ENCODE measurements at regions not wholly inside any gene's neighbourhood (a gene's known extent, or its start where the extent isn't known, plus 50 kb on each side); places are given as distances from the start of the nearest gene placed in this dataset.

DNA sequence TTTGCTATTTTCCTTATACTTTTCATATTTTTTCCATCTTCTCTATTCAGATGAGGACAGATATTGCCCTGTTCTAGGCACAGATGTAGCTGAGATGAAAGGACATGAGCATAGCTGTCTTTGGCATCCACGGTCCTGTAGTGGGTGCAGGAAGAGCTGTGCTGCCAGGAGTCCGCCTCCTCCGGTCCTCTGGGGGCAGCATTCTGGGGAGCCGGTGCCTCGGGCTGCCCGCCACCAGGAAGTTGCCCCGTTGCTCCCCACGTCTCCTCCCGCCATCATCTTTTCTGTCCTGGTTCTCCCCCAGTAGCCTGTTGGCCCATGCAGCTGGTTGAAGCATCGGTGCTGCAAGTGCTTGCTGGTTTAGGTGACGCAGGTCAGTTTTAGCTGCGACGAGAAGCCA lies 170.0 kb upstream of the IRX4 start:
- TF ChIP-seq POLR2AphosphoS5 (IDR thresholded peaks at IDR 0.05) (no peak), POLR2A (IDR thresholded peaks at IDR 0.05) (no peak)
- TF ChIP-seq, protein P1, sequence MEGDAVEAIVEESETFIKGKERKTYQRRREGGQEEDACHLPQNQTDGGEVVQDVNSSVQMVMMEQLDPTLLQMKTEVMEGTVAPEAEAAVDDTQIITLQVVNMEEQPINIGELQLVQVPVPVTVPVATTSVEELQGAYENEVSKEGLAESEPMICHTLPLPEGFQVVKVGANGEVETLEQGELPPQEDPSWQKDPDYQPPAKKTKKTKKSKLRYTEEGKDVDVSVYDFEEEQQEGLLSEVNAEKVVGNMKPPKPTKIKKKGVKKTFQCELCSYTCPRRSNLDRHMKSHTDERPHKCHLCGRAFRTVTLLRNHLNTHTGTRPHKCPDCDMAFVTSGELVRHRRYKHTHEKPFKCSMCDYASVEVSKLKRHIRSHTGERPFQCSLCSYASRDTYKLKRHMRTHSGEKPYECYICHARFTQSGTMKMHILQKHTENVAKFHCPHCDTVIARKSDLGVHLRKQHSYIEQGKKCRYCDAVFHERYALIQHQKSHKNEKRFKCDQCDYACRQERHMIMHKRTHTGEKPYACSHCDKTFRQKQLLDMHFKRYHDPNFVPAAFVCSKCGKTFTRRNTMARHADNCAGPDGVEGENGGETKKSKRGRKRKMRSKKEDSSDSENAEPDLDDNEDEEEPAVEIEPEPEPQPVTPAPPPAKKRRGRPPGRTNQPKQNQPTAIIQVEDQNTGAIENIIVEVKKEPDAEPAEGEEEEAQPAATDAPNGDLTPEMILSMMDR (IDR thresholded peaks at IDR 0.05) = no peak

Measured in suprapubic skin (tissue), 4 donors.